Stimulated activated naive CD8-positive, alpha-beta T cell treated with anti-CD3 and anti-CD28 coated beads, Interleukin-15, amount 100 ng/mL, for 72 hours (primary cell): ENCODE measurements at regions not wholly inside any gene's neighbourhood (a gene's known extent, or its start where the extent isn't known, plus 50 kb on each side); places are given as distances from the start of the nearest gene placed in this dataset.
A peak's percentile ranks its signal among the peaks of the same experiment; 100 is the strongest.

Experiments
- ATAC-seq: fragments of 150-1000 bp; cut with Tn5 transposase; 2 replicates; pipeline ENCODE4 v1.10.0; 2021; ENCODE audit warnings: mild to moderate bottlenecking, moderate library complexity
- DNase-seq, 2 donors: peaks; one replicate each; pipeline ENCODE4 v3.0.0; 2021 to 2022
- H3K27ac Mint-ChIP-seq, 2 donors: one replicate each; pipeline ENCODE4 v1.8.0; 2022; ENCODE audit warnings: mild to moderate bottlenecking in 2 of 2, mixed read lengths in 2 of 2, moderate library complexity in 2 of 2
- H3K27me3 Mint-ChIP-seq: one replicate; pipeline ENCODE4 v1.8.0; 2022; ENCODE audit warnings: mixed read lengths
- H3K4me1 Mint-ChIP-seq: one replicate; pipeline ENCODE4 v1.8.0; 2022; ENCODE audit warnings: mild to moderate bottlenecking, mixed read lengths
- H3K4me3 Mint-ChIP-seq, 2 donors: one replicate each; pipeline ENCODE4 v1.8.0; 2022; ENCODE audit warnings: mild to moderate bottlenecking in 2 of 2, mixed read lengths in 2 of 2, moderate library complexity in 1 of 2
- H3K9me3 Mint-ChIP-seq, 2 donors: one replicate each; pipeline ENCODE4 v1.8.0; 2022; ENCODE audit warnings: mixed read lengths in 2 of 2

DNA sequence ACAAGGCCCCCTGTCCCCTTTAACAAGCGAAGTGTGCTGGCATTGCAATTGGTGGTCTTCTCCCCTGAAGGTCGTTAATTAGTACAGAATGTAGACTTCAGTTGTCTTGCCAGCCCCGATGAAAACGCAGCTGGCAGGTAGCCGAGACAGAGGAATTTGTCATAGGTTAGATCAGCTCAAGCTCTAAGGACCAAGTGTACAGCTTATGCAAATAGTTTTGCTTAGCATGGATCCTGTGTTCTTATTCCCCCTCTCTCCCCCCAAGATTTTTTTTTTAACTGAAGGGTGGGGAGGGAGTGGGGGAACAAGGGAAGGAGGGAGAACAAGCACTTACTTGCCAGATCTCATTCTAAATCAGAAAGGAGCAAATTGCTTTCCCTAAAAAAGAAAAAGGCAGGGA lies 58.6 kb upstream of the PARP11 start:
- H3K27ac Mint-ChIP-seq = no peak overlapping the region
- no peaks in the 10 kb centered on the region for H3K9me3 Mint-ChIP-seq
- peaks cover 64% of the 10 kb centered on the region for H3K4me1 Mint-ChIP-seq
- peaks cover 19% of the 10 kb centered on the region for H3K27me3 Mint-ChIP-seq
- H3K4me3 Mint-ChIP-seq = no peak overlapping the region
- DNase-seq = no peak
- ATAC-seq = no peak

DNA sequence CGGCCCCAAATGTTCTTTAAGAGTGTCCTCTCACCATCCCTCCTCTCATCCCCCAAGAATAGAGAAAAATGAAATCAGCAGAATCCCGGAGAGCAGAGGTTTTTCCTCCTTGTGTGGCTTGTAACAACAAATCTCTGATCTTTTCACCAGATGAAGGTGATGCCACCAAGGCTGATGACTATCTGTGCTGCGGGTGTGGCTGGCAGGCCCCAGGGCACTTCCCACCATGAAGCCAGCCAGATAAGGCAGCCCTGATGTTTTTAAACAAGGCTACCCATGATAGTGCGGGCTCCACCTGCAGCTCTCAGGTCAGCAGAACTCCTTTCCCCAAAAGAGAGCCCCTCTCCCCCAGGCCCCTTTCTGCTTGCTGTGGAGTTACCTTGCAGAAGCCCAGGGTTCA lies 58.0 kb upstream of the PARP11 start:
- DNase-seq = no peak
- H3K27me3 Mint-ChIP-seq = peaks cover 19% of the 10 kb centered on the region
- H3K27ac Mint-ChIP-seq = no peak overlapping the region
- peaks cover 64% of the 10 kb centered on the region for H3K4me1 Mint-ChIP-seq
- H3K9me3 Mint-ChIP-seq = no peaks in the 10 kb centered on the region
- ATAC-seq = no peak
- no peak overlapping the region for H3K4me3 Mint-ChIP-seq

DNA sequence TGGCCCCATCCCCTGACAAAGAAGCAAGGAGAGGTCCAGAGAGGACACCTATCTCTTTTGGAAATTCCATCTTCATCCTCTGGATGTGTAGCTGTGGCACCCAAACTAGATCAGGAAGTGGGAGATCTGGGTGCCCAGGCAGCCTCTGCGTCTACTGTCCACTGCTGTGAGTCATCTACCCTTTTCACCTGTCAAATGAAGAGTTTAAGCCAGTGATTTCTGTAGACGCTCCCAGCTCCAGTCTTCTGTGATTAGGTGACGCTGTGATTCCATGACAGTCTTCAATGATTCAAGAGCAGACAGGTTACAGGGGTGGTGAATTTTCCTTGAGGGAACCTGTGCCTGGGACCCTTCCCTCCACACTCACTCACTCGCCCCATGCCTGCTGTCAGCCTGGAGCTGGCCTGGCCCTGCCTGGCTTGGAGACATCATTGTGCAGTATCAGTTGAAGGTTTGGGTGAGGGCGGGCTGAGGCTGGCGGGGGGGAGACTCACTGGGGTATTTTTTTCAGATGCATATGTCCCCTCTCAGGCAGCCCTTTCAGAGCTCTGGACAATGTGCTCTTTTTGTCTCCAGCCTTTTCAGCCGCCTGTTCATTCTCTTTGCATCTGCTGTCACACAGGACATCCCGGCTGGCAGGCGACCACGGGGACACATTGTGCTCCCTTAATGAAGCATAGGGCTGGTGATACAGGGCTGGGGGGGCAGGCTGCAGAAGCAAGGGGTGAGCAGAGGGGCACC lies 56.8 kb upstream of the PARP11 start:
- H3K4me1 Mint-ChIP-seq = peaks cover 66% of the 10 kb centered on the region

DNA sequence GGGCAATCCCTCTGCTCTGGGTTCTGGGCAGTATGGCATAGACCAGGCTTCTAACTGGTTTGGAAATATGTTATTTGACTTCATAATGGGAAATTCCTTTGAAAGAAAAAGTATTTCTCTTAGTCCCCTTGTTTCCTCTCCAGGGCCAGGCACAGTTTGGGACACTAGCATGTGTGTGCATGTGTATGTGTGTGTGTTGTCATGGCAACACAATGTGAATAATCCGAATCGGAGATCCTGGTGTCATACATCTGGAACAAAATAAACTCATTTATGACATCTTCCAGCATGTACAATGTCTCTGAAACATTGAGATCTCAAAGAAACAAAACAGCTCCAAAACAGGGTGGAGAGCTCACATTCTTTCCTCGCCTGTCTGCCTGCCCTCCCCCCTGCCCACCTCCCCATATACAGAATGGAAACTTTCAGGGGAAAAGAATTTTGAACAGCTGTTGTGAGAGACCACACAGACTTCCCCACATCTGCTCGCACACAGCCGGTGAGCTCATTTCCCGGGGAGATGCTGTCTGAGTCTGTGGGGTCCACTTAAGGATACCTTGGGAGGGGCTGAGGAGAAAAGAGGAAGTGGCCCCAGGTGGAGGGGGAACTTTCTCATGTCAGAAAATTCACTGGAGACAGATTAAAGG lies 55.5 kb upstream of the PARP11 start:
- H3K4me3 Mint-ChIP-seq = no peak overlapping the region
- H3K4me1 Mint-ChIP-seq = peaks cover 58% of the 10 kb centered on the region
- H3K27ac Mint-ChIP-seq = peak overlapping the region in 1 of 2 donors; percentile 38
- ATAC-seq (no peak), DNase-seq (no peak)
- H3K27me3 Mint-ChIP-seq = peaks cover 19% of the 10 kb centered on the region
- H3K9me3 Mint-ChIP-seq = no peaks in the 10 kb centered on the region

More for the DNA sequence above, 56.8 kb upstream of the PARP11 start:
- Mint-ChIP-seq H3K27me3 (peaks cover 19% of the 10 kb centered on the region), H3K9me3 (no peaks in the 10 kb centered on the region), H3K27ac (peak overlapping the region in 1 of 2 donors; percentile 79), H3K4me3 (no peak overlapping the region)
- no peak for DNase-seq
- no peak for ATAC-seq

DNA sequence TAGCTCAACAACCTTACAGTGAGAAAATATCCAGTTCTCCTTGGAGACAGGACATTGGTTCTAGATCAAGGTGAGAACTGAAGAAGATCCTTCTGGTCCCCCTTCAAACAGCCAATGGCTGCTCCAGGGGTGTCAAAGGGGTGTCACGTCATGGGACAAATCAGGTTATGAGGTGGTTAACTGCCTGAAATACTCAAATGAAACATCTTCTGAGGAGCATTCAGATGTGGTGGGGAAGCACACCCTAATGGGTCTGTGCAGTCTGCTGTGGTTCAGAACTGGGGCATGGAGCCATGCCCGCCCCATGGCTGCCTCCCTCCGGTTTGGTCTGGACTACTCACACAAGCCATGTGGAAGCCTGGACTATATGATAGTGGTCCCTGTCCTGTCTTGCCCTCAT lies 52.4 kb upstream of the PARP11 start:
- peaks cover 40% of the 10 kb centered on the region for H3K4me1 Mint-ChIP-seq
- ATAC-seq (peak; percentile 63), DNase-seq (no peak)
- H3K4me3 Mint-ChIP-seq = no peak overlapping the region
- H3K27ac Mint-ChIP-seq = no peak overlapping the region
- no peaks in the 10 kb centered on the region for H3K9me3 Mint-ChIP-seq
- peaks cover 19% of the 10 kb centered on the region for H3K27me3 Mint-ChIP-seq

DNA sequence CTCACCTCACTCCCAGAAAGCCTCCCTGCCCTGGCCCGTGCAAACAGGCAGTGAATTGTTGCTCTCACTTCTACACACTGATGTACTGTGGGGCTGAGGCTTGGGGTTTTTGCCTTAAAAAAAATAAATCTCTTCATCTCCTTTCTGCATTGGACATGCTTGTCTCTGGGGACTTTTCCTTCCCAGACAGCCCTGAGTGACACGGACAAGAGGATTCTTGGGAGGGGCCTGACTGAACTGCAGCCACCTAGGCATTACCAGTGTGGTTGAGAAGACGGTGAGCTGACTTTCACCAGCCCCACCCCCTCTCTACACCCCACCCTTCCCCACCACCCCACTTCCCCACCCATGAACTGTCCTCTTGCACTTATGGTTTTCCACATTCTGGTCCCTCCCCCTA lies 51.6 kb upstream of the PARP11 start:
- peaks cover 32% of the 10 kb centered on the region for H3K4me1 Mint-ChIP-seq
- H3K27me3 Mint-ChIP-seq = peaks cover 11% of the 10 kb centered on the region
- H3K4me3 Mint-ChIP-seq = no peak overlapping the region

DNA sequence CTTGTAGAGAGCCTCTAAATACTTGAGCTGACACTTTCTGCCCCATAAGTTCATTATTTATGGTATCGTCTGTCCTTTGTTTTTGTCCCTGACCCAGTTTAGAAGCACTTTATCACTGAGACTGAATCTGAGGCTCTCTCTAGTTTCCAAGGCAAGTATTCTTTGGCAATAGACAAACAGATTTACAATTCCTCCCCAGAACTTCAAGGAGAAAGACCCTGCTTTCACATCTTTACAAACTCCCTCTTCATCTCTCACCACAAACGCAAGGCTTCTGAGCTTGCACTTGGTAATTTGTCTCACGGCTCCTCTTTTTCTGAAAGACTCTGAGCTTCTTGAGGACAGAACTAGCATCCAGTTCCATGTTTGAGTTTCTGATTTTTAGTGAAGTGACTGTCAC lies 49.8 kb upstream of the PARP11 start:
- Mint-ChIP-seq H3K27ac (peak overlapping the region in 1 of 2 donors; percentile 60), H3K4me3 (no peak overlapping the region), H3K27me3 (no peaks in the 10 kb centered on the region), H3K4me1 (peaks cover 19% of the 10 kb centered on the region), H3K9me3 (no peaks in the 10 kb centered on the region)
- ATAC-seq = no peak
- no peak for DNase-seq

More for the DNA sequence above, 51.6 kb upstream of the PARP11 start:
- H3K9me3 Mint-ChIP-seq = no peaks in the 10 kb centered on the region
- peak overlapping the region in 1 of 2 donors; percentile 46 for H3K27ac Mint-ChIP-seq
- DNase-seq = no peak
- ATAC-seq = no peak
